ENCODE measurements at regions not wholly inside any gene's neighbourhood (a gene's known extent, or its start where the extent isn't known, plus 50 kb on each side); places are given as distances from the start of the nearest gene placed in this dataset.

DNA sequence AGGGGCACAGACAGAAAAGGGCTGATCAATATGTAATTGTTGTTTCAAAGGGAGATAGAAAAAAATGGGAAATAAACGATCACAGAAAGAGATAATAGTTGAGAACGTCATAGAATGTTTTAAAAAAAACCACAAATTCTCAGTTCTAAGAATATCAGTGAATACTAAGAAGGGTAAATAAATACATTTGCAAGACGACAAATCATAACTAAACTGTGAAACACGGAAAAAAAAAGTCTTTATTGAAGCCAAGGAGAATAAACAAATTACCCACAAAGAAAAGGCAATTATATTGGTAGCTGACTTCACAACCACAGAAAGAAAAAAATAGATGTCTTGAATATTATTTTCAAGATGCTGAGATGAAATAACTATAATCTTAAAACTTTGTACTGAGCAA lies 305.2 kb upstream of the STEAP1 start:
- TF ChIP-seq, protein P1, sequence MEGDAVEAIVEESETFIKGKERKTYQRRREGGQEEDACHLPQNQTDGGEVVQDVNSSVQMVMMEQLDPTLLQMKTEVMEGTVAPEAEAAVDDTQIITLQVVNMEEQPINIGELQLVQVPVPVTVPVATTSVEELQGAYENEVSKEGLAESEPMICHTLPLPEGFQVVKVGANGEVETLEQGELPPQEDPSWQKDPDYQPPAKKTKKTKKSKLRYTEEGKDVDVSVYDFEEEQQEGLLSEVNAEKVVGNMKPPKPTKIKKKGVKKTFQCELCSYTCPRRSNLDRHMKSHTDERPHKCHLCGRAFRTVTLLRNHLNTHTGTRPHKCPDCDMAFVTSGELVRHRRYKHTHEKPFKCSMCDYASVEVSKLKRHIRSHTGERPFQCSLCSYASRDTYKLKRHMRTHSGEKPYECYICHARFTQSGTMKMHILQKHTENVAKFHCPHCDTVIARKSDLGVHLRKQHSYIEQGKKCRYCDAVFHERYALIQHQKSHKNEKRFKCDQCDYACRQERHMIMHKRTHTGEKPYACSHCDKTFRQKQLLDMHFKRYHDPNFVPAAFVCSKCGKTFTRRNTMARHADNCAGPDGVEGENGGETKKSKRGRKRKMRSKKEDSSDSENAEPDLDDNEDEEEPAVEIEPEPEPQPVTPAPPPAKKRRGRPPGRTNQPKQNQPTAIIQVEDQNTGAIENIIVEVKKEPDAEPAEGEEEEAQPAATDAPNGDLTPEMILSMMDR (conservative IDR thresholded peaks at IDR 0.05; ENCODE audit: low read depth in 2 of 2) = no peak
- TF ChIP-seq ZNF462 (CRISPR knock-in tag; IDR thresholded peaks at IDR 0.05) = no peak
- TF ChIP-seq EZH2 (IDR thresholded peaks at IDR 0.05; ENCODE audit: low read depth, unreplicated experiment) = no peak
- TF ChIP-seq POLR2AphosphoS5 (IDR thresholded peaks at IDR 0.05; ENCODE audit: low read depth) = no peak
- TF ChIP-seq EZH2phosphoT487 (IDR thresholded peaks at IDR 0.05; ENCODE audit: unreplicated experiment) = no peak
- TF ChIP-seq, protein P2, sequence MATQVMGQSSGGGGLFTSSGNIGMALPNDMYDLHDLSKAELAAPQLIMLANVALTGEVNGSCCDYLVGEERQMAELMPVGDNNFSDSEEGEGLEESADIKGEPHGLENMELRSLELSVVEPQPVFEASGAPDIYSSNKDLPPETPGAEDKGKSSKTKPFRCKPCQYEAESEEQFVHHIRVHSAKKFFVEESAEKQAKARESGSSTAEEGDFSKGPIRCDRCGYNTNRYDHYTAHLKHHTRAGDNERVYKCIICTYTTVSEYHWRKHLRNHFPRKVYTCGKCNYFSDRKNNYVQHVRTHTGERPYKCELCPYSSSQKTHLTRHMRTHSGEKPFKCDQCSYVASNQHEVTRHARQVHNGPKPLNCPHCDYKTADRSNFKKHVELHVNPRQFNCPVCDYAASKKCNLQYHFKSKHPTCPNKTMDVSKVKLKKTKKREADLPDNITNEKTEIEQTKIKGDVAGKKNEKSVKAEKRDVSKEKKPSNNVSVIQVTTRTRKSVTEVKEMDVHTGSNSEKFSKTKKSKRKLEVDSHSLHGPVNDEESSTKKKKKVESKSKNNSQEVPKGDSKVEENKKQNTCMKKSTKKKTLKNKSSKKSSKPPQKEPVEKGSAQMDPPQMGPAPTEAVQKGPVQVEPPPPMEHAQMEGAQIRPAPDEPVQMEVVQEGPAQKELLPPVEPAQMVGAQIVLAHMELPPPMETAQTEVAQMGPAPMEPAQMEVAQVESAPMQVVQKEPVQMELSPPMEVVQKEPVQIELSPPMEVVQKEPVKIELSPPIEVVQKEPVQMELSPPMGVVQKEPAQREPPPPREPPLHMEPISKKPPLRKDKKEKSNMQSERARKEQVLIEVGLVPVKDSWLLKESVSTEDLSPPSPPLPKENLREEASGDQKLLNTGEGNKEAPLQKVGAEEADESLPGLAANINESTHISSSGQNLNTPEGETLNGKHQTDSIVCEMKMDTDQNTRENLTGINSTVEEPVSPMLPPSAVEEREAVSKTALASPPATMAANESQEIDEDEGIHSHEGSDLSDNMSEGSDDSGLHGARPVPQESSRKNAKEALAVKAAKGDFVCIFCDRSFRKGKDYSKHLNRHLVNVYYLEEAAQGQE (IDR thresholded peaks at IDR 0.05; ENCODE audit: unreplicated experiment) = no peak
- no peak for TF ChIP-seq CREB1 (CRISPR knock-in tag; IDR thresholded peaks at IDR 0.05; ENCODE audit: low read depth)
- TF ChIP-seq, protein P3, sequence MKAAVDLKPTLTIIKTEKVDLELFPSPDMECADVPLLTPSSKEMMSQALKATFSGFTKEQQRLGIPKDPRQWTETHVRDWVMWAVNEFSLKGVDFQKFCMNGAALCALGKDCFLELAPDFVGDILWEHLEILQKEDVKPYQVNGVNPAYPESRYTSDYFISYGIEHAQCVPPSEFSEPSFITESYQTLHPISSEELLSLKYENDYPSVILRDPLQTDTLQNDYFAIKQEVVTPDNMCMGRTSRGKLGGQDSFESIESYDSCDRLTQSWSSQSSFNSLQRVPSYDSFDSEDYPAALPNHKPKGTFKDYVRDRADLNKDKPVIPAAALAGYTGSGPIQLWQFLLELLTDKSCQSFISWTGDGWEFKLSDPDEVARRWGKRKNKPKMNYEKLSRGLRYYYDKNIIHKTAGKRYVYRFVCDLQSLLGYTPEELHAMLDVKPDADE (IDR thresholded peaks at IDR 0.05) = no peak
